ENCODE measurements at regions not wholly inside any gene's neighbourhood (a gene's known extent, or its start where the extent isn't known, plus 50 kb on each side); places are given as distances from the start of the nearest gene placed in this dataset.

- no peak overlapping the region for H3K4me3 ChIP-seq
- H3K4me1 ChIP-seq = no peaks in the 10 kb centered on the region
- H3K36me3 ChIP-seq = no peaks in the 10 kb centered on the region
- no peaks in the 10 kb centered on the region for H3K27me3 ChIP-seq
- H3K27ac ChIP-seq = no peak overlapping the region
- no peak for DNase-seq
- 80 to 88% (median 85%) methylated on average over 5 of the region's 5 CpGs for WGBS, 5 donors
- intact Hi-C loops (cut with DNase I; ENCODE audit: low total_unique reads) = no loop called here
- TF ChIP-seq POLR2A (IDR thresholded peaks at IDR 0.05) = no peak
- TF ChIP-seq EP300 (IDR thresholded peaks at IDR 0.05) = no peak
- TF ChIP-seq CTCF (IDR thresholded peaks at IDR 0.05) = no peak
- no peak for TF ChIP-seq POLR2AphosphoS5 (IDR thresholded peaks at IDR 0.05)
- H3K9me3 ChIP-seq = no peaks in the 10 kb centered on the region
Observed at GRCh38 chr9:13779106-13779505, 499.6 kb upstream of the MPDZ start.

- no peak for TF ChIP-seq POLR2A (IDR thresholded peaks at IDR 0.05)
- H3K27ac ChIP-seq = no peak overlapping the region
- DNase-seq = peak in 1 of 2 donors; percentile 32
- intact Hi-C loops (cut with DNase I; ENCODE audit: low total_unique reads) = no loop called here
- H3K4me1 ChIP-seq = no peaks in the 10 kb centered on the region
- no peaks in the 10 kb centered on the region for H3K9me3 ChIP-seq
- WGBS, 5 donors = 64 to 77% (median 70%) methylated on average over 4 of the region's 4 CpGs
- no peaks in the 10 kb centered on the region for H3K36me3 ChIP-seq
- no peaks in the 10 kb centered on the region for H3K27me3 ChIP-seq
- H3K4me3 ChIP-seq = no peak overlapping the region
Observed at GRCh38 chr9:13778631-13779030, 499.1 kb upstream of the MPDZ start.

GRCh38 chr9:13770956-13771355, 491.5 kb upstream of the MPDZ start:
- Histone ChIP-seq H3K4me3 (no peak overlapping the region), H3K4me1 (no peaks in the 10 kb centered on the region), H3K27me3 (no peaks in the 10 kb centered on the region), H3K36me3 (no peaks in the 10 kb centered on the region), H3K9me3 (no peaks in the 10 kb centered on the region), H3K27ac (no peak overlapping the region)
- DNase-seq = no peak
- intact Hi-C loops (cut with DNase I; ENCODE audit: low total_unique reads) = no loop called here
- TF ChIP-seq POLR2A (IDR thresholded peaks at IDR 0.05) (no peak), EP300 (IDR thresholded peaks at IDR 0.05) (no peak), CTCF (IDR thresholded peaks at IDR 0.05) (no peak), POLR2AphosphoS5 (IDR thresholded peaks at IDR 0.05) (no peak)
- WGBS, 5 donors = 88 to 95% (median 91%) methylated on average over 3 of the region's 3 CpGs

- Histone ChIP-seq H3K27me3 (no peaks in the 10 kb centered on the region), H3K27ac (no peak overlapping the region), H3K4me1 (no peaks in the 10 kb centered on the region), H3K9me3 (no peaks in the 10 kb centered on the region), H3K36me3 (no peaks in the 10 kb centered on the region), H3K4me3 (no peak overlapping the region)
- intact Hi-C loops (cut with DNase I; ENCODE audit: low total_unique reads) = no loop called here
- TF ChIP-seq CTCF (IDR thresholded peaks at IDR 0.05) = no peak
- no peak for TF ChIP-seq EP300 (IDR thresholded peaks at IDR 0.05)
- no peak for TF ChIP-seq POLR2AphosphoS5 (IDR thresholded peaks at IDR 0.05)
- no peak for TF ChIP-seq POLR2A (IDR thresholded peaks at IDR 0.05)
- 73 to 89% (median 84%) methylated on average over 1 of the region's 1 CpG for WGBS, 5 donors
- no peak for DNase-seq
Observed at GRCh38 chr9:13769641-13770040, 490.1 kb upstream of the MPDZ start.

- Histone ChIP-seq H3K4me3 (no peak overlapping the region), H3K36me3 (no peaks in the 10 kb centered on the region), H3K27ac (no peak overlapping the region), H3K9me3 (no peaks in the 10 kb centered on the region), H3K4me1 (no peaks in the 10 kb centered on the region), H3K27me3 (no peaks in the 10 kb centered on the region)
- DNase-seq = no peak
- intact Hi-C loops (cut with DNase I; ENCODE audit: low total_unique reads) = no loop called here
- TF ChIP-seq POLR2A (IDR thresholded peaks at IDR 0.05) (no peak), POLR2AphosphoS5 (IDR thresholded peaks at IDR 0.05) (no peak), CTCF (IDR thresholded peaks at IDR 0.05) (no peak), EP300 (IDR thresholded peaks at IDR 0.05) (no peak)
- 87 to 100% (median 95%) methylated on average over 3 of the region's 3 CpGs for WGBS, 5 donors
Observed at GRCh38 chr9:13769006-13769405, 489.5 kb upstream of the MPDZ start.

Measured in stomach (tissue), 8 donors.